ENCODE measurements at regions not wholly inside any gene's neighbourhood (a gene's known extent, or its start where the extent isn't known, plus 50 kb on each side); places are given as distances from the start of the nearest gene placed in this dataset.

GRCh38 chr2:59250307-59250677 is 1009.2 kb upstream of the FANCL start:
- H3K4me3 ChIP-seq (ENCODE audit: low read depth in 2 of 2, low read length in 2 of 2) = no peak overlapping the region
- CTCF ChIA-PET = no interaction called here
- H3K27me3 ChIP-seq (ENCODE audit: control insufficient read depth, insufficient read depth, low read length) = no peaks in the 10 kb centered on the region
- no peak for DNase-seq (ENCODE audit: low read depth, low spot score)
- no peaks in the 10 kb centered on the region for H3K9me3 ChIP-seq (ENCODE audit: control insufficient read depth, insufficient read depth, low read depth, low read length)
- no peak for ATAC-seq
- H3K27ac ChIP-seq (ENCODE audit: low read length) = no peak overlapping the region
- no peaks in the 10 kb centered on the region for H3K36me3 ChIP-seq (ENCODE audit: control insufficient read depth, insufficient read depth, low read length)
- no TSS peak for BruUV-seq (replicated peaks)
- in situ Hi-C loops (cut with HindIII; ENCODE audit: low pct_unique_long_range_greater_than_20kb, low sequenced_read_pairs) (no loop called here), intact Hi-C loops (cut with micrococcal nuclease; ENCODE audit: unreplicated experiment) (no loop called here)
- peaks cover 3% of the 10 kb centered on the region for H3K4me1 ChIP-seq (ENCODE audit: control insufficient read depth, insufficient read depth, low read length)
- POLR2A ChIA-PET = no interaction called here
- TF ChIP-seq POLR2AphosphoS5 (IDR thresholded peaks at IDR 0.05; ENCODE audit: low read depth, low read length) (no peak), SIN3A (IDR thresholded peaks at IDR 0.05; ENCODE audit: borderline replicate concordance, insufficient read depth, low read depth, low read length) (no peak), REST (IDR thresholded peaks at IDR 0.05; ENCODE audit: insufficient read depth in 1 of 2, low read depth in 2 of 2, low read length in 1 of 2) (no peak), TCF7L2 (IDR thresholded peaks at IDR 0.05; ENCODE audit: low read depth, low read length) (no peak)
- TF ChIP-seq, protein P1, sequence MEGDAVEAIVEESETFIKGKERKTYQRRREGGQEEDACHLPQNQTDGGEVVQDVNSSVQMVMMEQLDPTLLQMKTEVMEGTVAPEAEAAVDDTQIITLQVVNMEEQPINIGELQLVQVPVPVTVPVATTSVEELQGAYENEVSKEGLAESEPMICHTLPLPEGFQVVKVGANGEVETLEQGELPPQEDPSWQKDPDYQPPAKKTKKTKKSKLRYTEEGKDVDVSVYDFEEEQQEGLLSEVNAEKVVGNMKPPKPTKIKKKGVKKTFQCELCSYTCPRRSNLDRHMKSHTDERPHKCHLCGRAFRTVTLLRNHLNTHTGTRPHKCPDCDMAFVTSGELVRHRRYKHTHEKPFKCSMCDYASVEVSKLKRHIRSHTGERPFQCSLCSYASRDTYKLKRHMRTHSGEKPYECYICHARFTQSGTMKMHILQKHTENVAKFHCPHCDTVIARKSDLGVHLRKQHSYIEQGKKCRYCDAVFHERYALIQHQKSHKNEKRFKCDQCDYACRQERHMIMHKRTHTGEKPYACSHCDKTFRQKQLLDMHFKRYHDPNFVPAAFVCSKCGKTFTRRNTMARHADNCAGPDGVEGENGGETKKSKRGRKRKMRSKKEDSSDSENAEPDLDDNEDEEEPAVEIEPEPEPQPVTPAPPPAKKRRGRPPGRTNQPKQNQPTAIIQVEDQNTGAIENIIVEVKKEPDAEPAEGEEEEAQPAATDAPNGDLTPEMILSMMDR (IDR thresholded peaks at IDR 0.05) = no peak

- Histone ChIP-seq H3K4me3 (ENCODE audit: low read depth in 2 of 2, low read length in 2 of 2) (peak overlapping the region in 1 of 2 experiments; percentile 12; a peak in 2 of 4 replicates), H3K9me3 (ENCODE audit: control insufficient read depth, insufficient read depth, low read depth, low read length) (no peaks in the 10 kb centered on the region), H3K4me1 (ENCODE audit: control insufficient read depth, insufficient read depth, low read length) (peaks cover 3% of the 10 kb centered on the region), H3K27me3 (ENCODE audit: control insufficient read depth, insufficient read depth, low read length) (no peaks in the 10 kb centered on the region), H3K36me3 (ENCODE audit: control insufficient read depth, insufficient read depth, low read length) (no peaks in the 10 kb centered on the region), H3K27ac (ENCODE audit: low read length) (no peak overlapping the region)
- BruUV-seq (replicated peaks) = no TSS peak
- intact Hi-C loops (cut with micrococcal nuclease; ENCODE audit: unreplicated experiment) (no loop called here), in situ Hi-C loops (cut with HindIII; ENCODE audit: low pct_unique_long_range_greater_than_20kb, low sequenced_read_pairs) (no loop called here)
- POLR2A ChIA-PET = no interaction called here
- ATAC-seq = no peak
- DNase-seq (ENCODE audit: low read depth, low spot score) = no peak
- TF ChIP-seq SIN3A (IDR thresholded peaks at IDR 0.05; ENCODE audit: borderline replicate concordance, insufficient read depth, low read depth, low read length) (no peak), REST (IDR thresholded peaks at IDR 0.05; ENCODE audit: insufficient read depth in 1 of 2, low read depth in 2 of 2, low read length in 1 of 2) (no peak), POLR2AphosphoS5 (IDR thresholded peaks at IDR 0.05; ENCODE audit: low read depth, low read length) (no peak), TCF7L2 (IDR thresholded peaks at IDR 0.05; ENCODE audit: low read depth, low read length) (no peak)
- TF ChIP-seq, protein P1 (IDR thresholded peaks at IDR 0.05) = no peak
- CTCF ChIA-PET = no interaction called here
Observed at GRCh38 chr2:59249441-59250306, 1008.5 kb upstream of the FANCL start.
